Mesendoderm (in vitro differentiated cells): ENCODE measurements at regions not wholly inside any gene's neighbourhood (a gene's known extent, or its start where the extent isn't known, plus 50 kb on each side); places are given as distances from the start of the nearest gene placed in this dataset.

Experiments used
- DNase-seq: peaks from one replicate; pipeline ENCODE4 v3.0.0; 2013
- H2AK5ac ChIP-seq: 2 replicates; pipeline ENCODE4 v1.6.1; 2013; ENCODE audit warnings: low read length, inconsistent platforms
- H2BK120ac ChIP-seq: 2 replicates; pipeline ENCODE4 v1.6.1; 2013; ENCODE audit warnings: low read depth, mild to moderate bottlenecking, low read length, moderate library complexity, mixed read lengths
- H2BK15ac ChIP-seq: replicated peaks from 2 replicates; pipeline ENCODE4 v1.6.1; 2013; ENCODE audit warnings: low read depth, mild to moderate bottlenecking, moderate library complexity
- H2BK5ac ChIP-seq: 2 replicates; pipeline ENCODE4 v1.6.1; 2013; ENCODE audit warnings: low read length, inconsistent platforms
- H3K18ac ChIP-seq: 2 replicates; pipeline ENCODE4 v1.6.1; 2013; ENCODE audit warnings: mild to moderate bottlenecking, low read length, mixed read lengths
- H3K23ac ChIP-seq: one replicate; pipeline ENCODE4 v1.6.1; 2013; ENCODE audit warnings: low read length
- H3K27ac ChIP-seq: 2 replicates; pipeline ENCODE4 v1.5.1; 2013; ENCODE audit warnings: low read depth, mild to moderate bottlenecking, inconsistent platforms, low read length, moderate library complexity
- H3K27me3 ChIP-seq: 2 replicates; pipeline ENCODE4 v1.6.1; 2013; ENCODE audit warnings: low read length, control low read depth, mild to moderate bottlenecking, inconsistent platforms; ENCODE audit not compliant: insufficient read depth, poor library complexity
- H3K36me3 ChIP-seq: 2 replicates; pipeline ENCODE4 v1.6.1; 2013; ENCODE audit warnings: low read length, inconsistent platforms; ENCODE audit not compliant: control insufficient read depth, insufficient read depth
- H3K4ac ChIP-seq: one replicate; pipeline ENCODE4 v1.6.1; 2013; ENCODE audit warnings: low read depth, mild to moderate bottlenecking, low read length, moderate library complexity
- H3K4me1 ChIP-seq: 2 replicates; pipeline ENCODE4 v1.6.1; 2013; ENCODE audit warnings: low read depth, low read length, inconsistent platforms; ENCODE audit not compliant: control insufficient read depth
- H3K4me2 ChIP-seq: 2 replicates; pipeline ENCODE4 v1.6.1; 2013; ENCODE audit warnings: low read length
- H3K4me3 ChIP-seq: 2 replicates; pipeline ENCODE4 v1.5.1; 2013; ENCODE audit warnings: mild to moderate bottlenecking, low read length
- H3K56ac ChIP-seq: one replicate; pipeline ENCODE4 v1.6.1; 2013; ENCODE audit warnings: low read length
- H3K79me1 ChIP-seq: 2 replicates; pipeline ENCODE4 v1.6.1; 2013; ENCODE audit warnings: low read length, inconsistent platforms
- H3K79me2 ChIP-seq: 2 replicates; pipeline ENCODE4 v1.6.1; 2013; ENCODE audit warnings: mild to moderate bottlenecking, low read length; ENCODE audit not compliant: control insufficient read depth, insufficient read depth
- H3K9ac ChIP-seq: 2 replicates; pipeline ENCODE4 v1.6.1; 2013; ENCODE audit warnings: low read length, inconsistent platforms
- H4K5ac ChIP-seq: one replicate; pipeline ENCODE4 v1.6.1; 2013; ENCODE audit warnings: low read length
- H4K8ac ChIP-seq: one replicate; pipeline ENCODE4 v1.6.1; 2013; ENCODE audit warnings: low read depth, mild to moderate bottlenecking, control low read depth, low read length, moderate library complexity
- WGBS: extraction: QIAGEN DNeasy Blood & Tissue Kit; methylation state at CpG from one replicate; pipeline ENCODE4 v1.1.7; 2013; ENCODE audit warnings: low lambda C conversion rate, missing lambda C conversion rate; ENCODE audit not compliant: insufficient coverage; ENCODE audit errors: extremely low coverage; 5-methylcytosine and 5-hydroxymethylcytosine counted together

DNA sequence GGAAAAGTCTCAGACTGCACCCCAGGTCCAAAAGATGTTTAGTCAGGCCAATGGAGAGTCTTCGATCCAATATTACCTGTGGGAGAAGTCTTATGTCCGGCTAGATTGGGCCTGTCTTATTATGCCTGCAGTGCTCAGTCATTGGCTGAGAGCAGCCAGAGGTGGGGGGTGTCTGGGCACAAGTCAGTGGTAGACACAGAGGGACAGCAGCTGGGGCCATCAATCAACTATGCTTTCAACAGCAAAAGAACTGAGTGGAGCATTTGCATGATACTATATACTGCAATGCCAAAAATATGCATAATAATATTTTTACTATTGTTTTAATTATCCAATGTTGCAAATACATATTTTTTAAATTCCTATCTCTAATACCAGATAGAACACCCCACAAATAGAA lies 298.6 kb upstream of the CDH20 start:
- H3K79me1 ChIP-seq = no peaks in the 10 kb centered on the region
- no peak overlapping the region for H3K4me2 ChIP-seq
- no peak overlapping the region for H3K27ac ChIP-seq
- no peaks in the 10 kb centered on the region for H3K4me1 ChIP-seq
- H3K36me3 ChIP-seq = no peaks in the 10 kb centered on the region
- WGBS = no CpG with 5 or more reads among the region's 2 CpGs
- no peak overlapping the region for H3K23ac ChIP-seq
- no peaks in the 10 kb centered on the region for H3K27me3 ChIP-seq
- H3K4ac ChIP-seq = no peak overlapping the region
- no peaks in the 10 kb centered on the region for H3K79me2 ChIP-seq
- H3K56ac ChIP-seq = no peak overlapping the region
- H3K4me3 ChIP-seq = no peak overlapping the region
- H2BK120ac ChIP-seq = no peak overlapping the region
- no peak for DNase-seq
- H3K18ac ChIP-seq = no peak overlapping the region
- no peak overlapping the region for H4K8ac ChIP-seq
- no peak overlapping the region for H2AK5ac ChIP-seq
- no peak overlapping the region for H4K5ac ChIP-seq
- no peak overlapping the region for H2BK15ac ChIP-seq
- H2BK5ac ChIP-seq = no peak overlapping the region
- H3K9ac ChIP-seq = no peak overlapping the region

DNA sequence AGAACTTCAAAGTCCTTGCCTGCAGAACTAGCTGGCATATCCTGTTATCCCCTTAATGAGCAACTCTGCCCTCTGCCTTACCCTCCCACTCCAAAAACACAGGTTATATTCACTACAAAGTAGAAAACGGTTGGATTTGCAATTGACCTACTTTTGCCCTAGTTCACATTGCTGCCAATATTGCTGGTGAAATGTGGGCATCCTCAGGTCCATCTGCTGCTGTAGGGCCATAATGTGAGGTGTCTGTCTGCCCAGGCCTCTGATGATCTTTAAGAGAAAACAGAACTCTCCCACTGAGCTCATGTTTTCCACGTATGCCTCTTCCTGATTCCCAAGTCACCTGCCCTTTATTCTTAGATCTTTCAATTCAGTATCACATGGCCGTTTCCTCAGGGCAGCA lies 294.0 kb upstream of the CDH20 start:
- H3K4me1 ChIP-seq = no peaks in the 10 kb centered on the region
- no peak overlapping the region for H3K18ac ChIP-seq
- DNase-seq = no peak
- H3K4ac ChIP-seq = no peak overlapping the region
- H2BK120ac ChIP-seq = no peak overlapping the region
- H2BK5ac ChIP-seq = no peak overlapping the region
- H4K5ac ChIP-seq = no peak overlapping the region
- H2BK15ac ChIP-seq = no peak overlapping the region
- no peaks in the 10 kb centered on the region for H3K36me3 ChIP-seq
- no peak overlapping the region for H3K27ac ChIP-seq
- no peak overlapping the region for H3K4me3 ChIP-seq
- no peaks in the 10 kb centered on the region for H3K79me2 ChIP-seq
- H3K56ac ChIP-seq = no peak overlapping the region
- WGBS = no CpG with 5 or more reads among the region's 3 CpGs
- H3K4me2 ChIP-seq = no peak overlapping the region
- H2AK5ac ChIP-seq = no peak overlapping the region
- H3K9ac ChIP-seq = no peak overlapping the region
- no peak overlapping the region for H4K8ac ChIP-seq
- H3K79me1 ChIP-seq = no peaks in the 10 kb centered on the region
- no peaks in the 10 kb centered on the region for H3K27me3 ChIP-seq
- H3K23ac ChIP-seq = no peak overlapping the region

GRCh38 chr18:61047794-61048193 lies 285.4 kb upstream of the CDH20 start:
- no peaks in the 10 kb centered on the region for H3K27me3 ChIP-seq
- H2BK15ac ChIP-seq = no peak overlapping the region
- H3K4me1 ChIP-seq = no peaks in the 10 kb centered on the region
- H4K8ac ChIP-seq = no peak overlapping the region
- no peak overlapping the region for H3K4me2 ChIP-seq
- no peak for DNase-seq
- H3K9ac ChIP-seq = no peak overlapping the region
- no peak overlapping the region for H3K18ac ChIP-seq
- H4K5ac ChIP-seq = no peak overlapping the region
- no peak overlapping the region for H3K56ac ChIP-seq
- H3K23ac ChIP-seq = no peak overlapping the region
- no peaks in the 10 kb centered on the region for H3K79me1 ChIP-seq
- no peak overlapping the region for H2AK5ac ChIP-seq
- no peak overlapping the region for H3K4ac ChIP-seq
- no peaks in the 10 kb centered on the region for H3K36me3 ChIP-seq
- no peak overlapping the region for H3K4me3 ChIP-seq
- no peaks in the 10 kb centered on the region for H3K79me2 ChIP-seq
- H2BK5ac ChIP-seq = no peak overlapping the region
- no peak overlapping the region for H3K27ac ChIP-seq
- no peak overlapping the region for H2BK120ac ChIP-seq
- WGBS = no CpG with 5 or more reads among the region's 5 CpGs

DNA sequence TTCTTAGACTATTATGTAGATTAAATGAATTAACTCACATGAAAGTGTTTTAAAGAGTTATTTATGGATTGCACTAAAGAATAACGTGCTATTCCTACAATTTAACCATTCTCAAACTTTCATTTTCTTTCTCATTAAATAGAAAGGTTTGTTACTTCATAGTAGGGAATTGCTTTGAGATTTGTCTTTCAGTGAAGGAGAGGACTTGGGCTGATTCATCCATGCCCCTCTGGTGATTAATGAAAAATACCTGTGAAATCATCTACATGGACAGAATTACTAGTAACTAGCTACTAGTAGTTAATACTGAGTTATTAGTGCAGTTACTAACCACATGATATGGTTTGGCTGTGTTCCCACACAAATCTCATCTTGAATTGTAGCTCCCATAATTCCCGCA lies 275.8 kb upstream of the CDH20 start:
- no peaks in the 10 kb centered on the region for H3K4me1 ChIP-seq

DNA sequence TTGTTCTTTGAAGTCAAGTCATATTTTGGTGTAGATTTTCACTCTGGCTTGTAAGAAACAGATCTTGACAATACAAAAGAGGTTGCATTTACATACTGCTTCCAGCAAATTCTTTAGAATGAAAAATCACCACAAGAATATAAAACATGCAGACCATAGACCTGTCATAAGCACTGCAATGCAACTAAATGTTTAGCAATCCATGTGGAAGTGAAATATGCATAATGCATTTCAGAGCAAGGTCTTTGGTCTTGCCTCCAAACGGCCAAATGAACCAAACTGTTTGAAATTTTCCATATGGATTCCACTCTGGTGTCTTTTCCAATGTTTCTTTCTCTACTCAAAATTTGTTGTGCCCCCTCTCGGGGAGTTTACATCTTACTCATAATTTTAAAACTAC lies 271.0 kb upstream of the CDH20 start:
- Histone ChIP-seq H2AK5ac (no peak overlapping the region), H3K4ac (no peak overlapping the region), H3K18ac (no peak overlapping the region), H3K23ac (no peak overlapping the region), H3K4me3 (no peak overlapping the region), H3K79me2 (no peaks in the 10 kb centered on the region), H3K27ac (no peak overlapping the region), H2BK15ac (no peak overlapping the region), H2BK5ac (no peak overlapping the region), H3K27me3 (no peaks in the 10 kb centered on the region), H3K9ac (no peak overlapping the region), H4K8ac (no peak overlapping the region), H3K4me1 (no peaks in the 10 kb centered on the region), H3K36me3 (no peaks in the 10 kb centered on the region), H3K56ac (no peak overlapping the region), H4K5ac (no peak overlapping the region), H2BK120ac (no peak overlapping the region), H3K79me1 (no peaks in the 10 kb centered on the region), H3K4me2 (no peak overlapping the region)
- no CpG with 5 or more reads among the region's 2 CpGs for WGBS
- DNase-seq = no peak

More for the DNA sequence above, 275.8 kb upstream of the CDH20 start:
- DNase-seq = no peak
- no peak overlapping the region for H3K4me2 ChIP-seq
- H3K79me1 ChIP-seq = no peaks in the 10 kb centered on the region
- H3K79me2 ChIP-seq = no peaks in the 10 kb centered on the region
- no peak overlapping the region for H4K5ac ChIP-seq
- no peaks in the 10 kb centered on the region for H3K36me3 ChIP-seq
- H2BK5ac ChIP-seq = no peak overlapping the region
- no peak overlapping the region for H3K27ac ChIP-seq
- H2BK120ac ChIP-seq = no peak overlapping the region
- no peak overlapping the region for H3K23ac ChIP-seq
- WGBS = no CpG with 5 or more reads among the region's 2 CpGs
- H3K18ac ChIP-seq = no peak overlapping the region
- no peak overlapping the region for H3K4me3 ChIP-seq
- H3K9ac ChIP-seq = no peak overlapping the region
- H3K56ac ChIP-seq = no peak overlapping the region
- H3K27me3 ChIP-seq = no peaks in the 10 kb centered on the region
- H2AK5ac ChIP-seq = no peak overlapping the region
- H4K8ac ChIP-seq = no peak overlapping the region
- H2BK15ac ChIP-seq = no peak overlapping the region
- no peak overlapping the region for H3K4ac ChIP-seq

DNA sequence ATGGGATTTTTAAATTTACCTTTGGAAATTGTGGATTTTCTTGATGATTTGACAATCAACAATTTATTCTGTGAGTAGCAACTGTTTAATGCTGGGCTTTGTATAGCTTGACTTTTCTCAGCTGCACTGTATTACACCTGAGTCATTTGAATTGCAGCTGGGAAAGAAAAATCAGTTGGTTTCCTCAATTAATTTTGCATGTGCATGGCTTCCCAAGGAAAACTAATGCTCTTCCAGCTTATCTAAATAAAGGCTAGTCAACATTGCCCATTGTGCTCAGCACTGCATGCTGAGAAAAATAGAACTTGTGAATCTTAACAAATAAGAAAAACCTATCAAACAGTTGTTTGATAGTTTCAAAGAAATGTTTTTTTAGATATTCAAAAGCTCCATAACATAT lies 268.3 kb upstream of the CDH20 start:
- Histone ChIP-seq H2BK15ac (no peak overlapping the region), H3K4me3 (no peak overlapping the region), H3K27me3 (no peaks in the 10 kb centered on the region)

More for the DNA sequence above, 268.3 kb upstream of the CDH20 start:
- Histone ChIP-seq H2BK120ac (no peak overlapping the region), H4K5ac (no peak overlapping the region), H3K36me3 (no peaks in the 10 kb centered on the region), H2AK5ac (no peak overlapping the region), H3K18ac (no peak overlapping the region), H3K79me1 (no peaks in the 10 kb centered on the region), H3K4me1 (no peaks in the 10 kb centered on the region), H3K4me2 (no peak overlapping the region), H3K56ac (no peak overlapping the region), H3K9ac (no peak overlapping the region), H3K79me2 (no peaks in the 10 kb centered on the region), H3K27ac (no peak overlapping the region), H4K8ac (no peak overlapping the region), H3K4ac (no peak overlapping the region), H2BK5ac (no peak overlapping the region), H3K23ac (no peak overlapping the region)
- no peak for DNase-seq
